Left ventricle myocardium inferior (tissue), 1 donor: ENCODE measurements at regions not wholly inside any gene's neighbourhood (a gene's known extent, or its start where the extent isn't known, plus 50 kb on each side); places are given as distances from the start of the nearest gene placed in this dataset.

Experiments used
- DNase-seq: peaks from one replicate; pipeline ENCODE4 v3.0.0-alpha.2; 2020
- H3K27ac ChIP-seq: fragments of 200-600 bp; replicated peaks from 2 replicates; pipeline ENCODE4 v1.8.0; 2021
- H3K27me3 ChIP-seq: fragments of 200-600 bp; 2 replicates; pipeline ENCODE4 v1.8.0; 2021; ENCODE audit warnings: low read depth
- H3K36me3 ChIP-seq: fragments of 200-600 bp; 2 replicates; pipeline ENCODE4 v1.8.0; 2021
- H3K4me1 ChIP-seq: fragments of 200-600 bp; 2 replicates; pipeline ENCODE4 v1.8.0; 2021
- H3K4me3 ChIP-seq: fragments of 200-600 bp; 2 replicates; pipeline ENCODE4 v1.8.0; 2021; ENCODE audit warnings: mild to moderate bottlenecking, moderate library complexity
- H3K9me3 ChIP-seq: fragments of 200-600 bp; replicated peaks from 2 replicates; pipeline ENCODE4 v1.8.0; 2021
- CTCF ChIP-seq: fragments of 200-600 bp; IDR thresholded peaks from 2 replicates; pipeline ENCODE4 v1.8.0; 2021; ENCODE audit warnings: antibody characterized with exemption, mild to moderate bottlenecking, borderline replicate concordance
- intact Hi-C: fragments of 100-400 bp; cut with micrococcal nuclease; formaldehyde crosslinking; loops from one replicate; pipeline ENCODE4 v1.11.0; 2022
- donor health status: DM: no; HTN: yes; CAD: no; lungs with severe emphysema.

- no peak for DNase-seq
- Histone ChIP-seq H3K9me3 (peaks cover 7% of the 10 kb centered on the region), H3K36me3 (no peaks in the 10 kb centered on the region), H3K27ac (no peak overlapping the region), H3K4me1 (no peaks in the 10 kb centered on the region), H3K4me3 (no peak overlapping the region), H3K27me3 (no peaks in the 10 kb centered on the region)
- intact Hi-C loops, result no loop called here
- TF ChIP-seq CTCF, result no peak
These were observed 493.4 kb upstream of the FSIP2 start for GRCh38 chr2:185245216-185245615.

- intact Hi-C loops, result no loop called here
- H3K27ac ChIP-seq, result no peak overlapping the region
- H3K27me3 ChIP-seq, result no peaks in the 10 kb centered on the region
- H3K4me1 ChIP-seq, result no peaks in the 10 kb centered on the region
- no peak for TF ChIP-seq CTCF
- no peaks in the 10 kb centered on the region for H3K36me3 ChIP-seq
- no peak for DNase-seq
- no peak overlapping the region for H3K4me3 ChIP-seq
- H3K9me3 ChIP-seq, result peaks cover 7% of the 10 kb centered on the region
These were observed 492.8 kb upstream of the FSIP2 start for GRCh38 chr2:185245806-185246205.

GRCh38 chr2:185246717-185247116 is 491.9 kb upstream of the FSIP2 start:
- Histone ChIP-seq H3K9me3 (peaks cover 7% of the 10 kb centered on the region), H3K4me3 (no peak overlapping the region), H3K36me3 (no peaks in the 10 kb centered on the region), H3K27ac (no peak overlapping the region), H3K4me1 (no peaks in the 10 kb centered on the region), H3K27me3 (no peaks in the 10 kb centered on the region)
- no peak for TF ChIP-seq CTCF
- intact Hi-C loops, result no loop called here
- no peak for DNase-seq

- no peak for DNase-seq
- Histone ChIP-seq H3K9me3 (no peaks in the 10 kb centered on the region), H3K4me1 (no peaks in the 10 kb centered on the region), H3K27me3 (no peaks in the 10 kb centered on the region), H3K4me3 (no peak overlapping the region), H3K27ac (no peak overlapping the region), H3K36me3 (no peaks in the 10 kb centered on the region)
- intact Hi-C loops, result no loop called here
- TF ChIP-seq CTCF, result no peak
These were observed 483.0 kb upstream of the FSIP2 start for GRCh38 chr2:185255566-185255965.

- no peak for DNase-seq
- TF ChIP-seq CTCF, result no peak
- H3K27me3 ChIP-seq, result no peaks in the 10 kb centered on the region
- H3K9me3 ChIP-seq, result no peaks in the 10 kb centered on the region
- no peak overlapping the region for H3K4me3 ChIP-seq
- H3K27ac ChIP-seq, result no peak overlapping the region
- intact Hi-C loops, result no loop called here
- H3K4me1 ChIP-seq, result no peaks in the 10 kb centered on the region
- H3K36me3 ChIP-seq, result no peaks in the 10 kb centered on the region
These were observed 472.9 kb upstream of the FSIP2 start for GRCh38 chr2:185265747-185266146.

- H3K4me1 ChIP-seq, result no peaks in the 10 kb centered on the region
- no peaks in the 10 kb centered on the region for H3K9me3 ChIP-seq
- H3K4me3 ChIP-seq, result no peak overlapping the region
- H3K27me3 ChIP-seq, result no peaks in the 10 kb centered on the region
- H3K27ac ChIP-seq, result no peak overlapping the region
- H3K36me3 ChIP-seq, result no peaks in the 10 kb centered on the region
- intact Hi-C loops, result no loop called here
- no peak for TF ChIP-seq CTCF
- DNase-seq, result no peak
These were observed 470.0 kb upstream of the FSIP2 start for GRCh38 chr2:185268651-185269050.
